Epithelial cell of esophagus (primary cell): ENCODE measurements at regions not wholly inside any gene's neighbourhood (a gene's known extent, or its start where the extent isn't known, plus 50 kb on each side); places are given as distances from the start of the nearest gene placed in this dataset.
A peak's percentile ranks its signal among the peaks of the same experiment; 100 is the strongest.

Experiments
- DNase-seq: peaks from one replicate; pipeline ENCODE4 v3.0.0; 2010; ENCODE audit warnings: low read depth
- H3K4me3 ChIP-seq: 2 replicates; pipeline ENCODE4 v1.5.1; 2011; ENCODE audit warnings: mild to moderate bottlenecking, low read length, control low read depth
- CTCF ChIP-seq: IDR thresholded peaks from 2 replicates; pipeline ENCODE4 v1.5.1; 2011; ENCODE audit warnings: low read depth, mild to moderate bottlenecking, low read length, control low read depth, inconsistent platforms; ENCODE audit not compliant: insufficient read depth; ENCODE audit errors: missing control alignments

- H3K4me3 ChIP-seq, result no peak overlapping the region
- DNase-seq, result no peak
- no peak for TF ChIP-seq CTCF
Measured at GRCh38 chr3:189076449-189076848, 95.3 kb upstream of the TPRG1 start.

GRCh38 chr3:189080745-189081144, 91.0 kb upstream of the TPRG1 start:
- no peak for TF ChIP-seq CTCF
- DNase-seq, result no peak

GRCh38 chr3:189082666-189083427, 88.9 kb upstream of the TPRG1 start:
- H3K4me3 ChIP-seq, result no peak overlapping the region
- TF ChIP-seq CTCF, result no peak
- DNase-seq, result no peak

More at GRCh38 chr3:189080745-189081144, 91.0 kb upstream of the TPRG1 start:
- no peak overlapping the region for H3K4me3 ChIP-seq

- no peak for TF ChIP-seq CTCF
- no peak overlapping the region for H3K4me3 ChIP-seq
- no peak for DNase-seq
Measured at GRCh38 chr3:189084620-189085019, 87.2 kb upstream of the TPRG1 start.

GRCh38 chr3:189092547-189092946, 79.2 kb upstream of the TPRG1 start:
- TF ChIP-seq CTCF, result no peak
- no peak for DNase-seq
- H3K4me3 ChIP-seq, result no peak overlapping the region

GRCh38 chr3:189094539-189094938, 77.2 kb upstream of the TPRG1 start:
- TF ChIP-seq CTCF, result no peak

GRCh38 chr3:189096092-189096491, 75.7 kb upstream of the TPRG1 start:
- H3K4me3 ChIP-seq, result no peak overlapping the region
- DNase-seq, result peak; percentile 12
- no peak for TF ChIP-seq CTCF

More at GRCh38 chr3:189094539-189094938, 77.2 kb upstream of the TPRG1 start:
- no peak overlapping the region for H3K4me3 ChIP-seq
- peak; percentile 7 for DNase-seq
